ENCODE measurements at regions not wholly inside any gene's neighbourhood (a gene's known extent, or its start where the extent isn't known, plus 50 kb on each side); places are given as distances from the start of the nearest gene placed in this dataset.

DNA sequence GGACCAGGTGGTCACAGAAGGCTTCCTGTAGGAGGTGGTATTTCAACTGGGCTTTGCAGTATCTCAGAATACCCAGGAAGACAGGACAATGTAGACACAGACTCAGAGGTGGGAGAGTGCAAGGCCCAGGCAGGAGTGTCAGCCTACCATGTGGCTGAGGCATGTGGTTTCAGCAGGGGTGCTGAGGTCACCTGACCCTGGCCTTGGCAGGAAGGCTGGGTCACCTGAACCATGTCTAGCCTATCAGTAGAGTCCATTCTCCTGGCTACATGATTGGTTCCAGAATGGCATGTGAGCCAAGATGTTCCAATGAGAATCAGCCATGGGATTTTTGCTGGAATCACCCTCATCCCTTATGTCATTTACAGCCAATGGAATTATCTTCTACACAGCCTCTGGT is 169.4 kb downstream of the ACTL8 start:
- intact Hi-C loops (cut with DNase I), result no loop called here
- TF ChIP-seq POLR2AphosphoS5 (IDR thresholded peaks at IDR 0.05), result no peak
- no peak for TF ChIP-seq EP300 (IDR thresholded peaks at IDR 0.05)
- TF ChIP-seq POLR2A (IDR thresholded peaks at IDR 0.05; ENCODE audit: low read depth), result no peak
- TF ChIP-seq CTCF (IDR thresholded peaks at IDR 0.05), result no peak

DNA sequence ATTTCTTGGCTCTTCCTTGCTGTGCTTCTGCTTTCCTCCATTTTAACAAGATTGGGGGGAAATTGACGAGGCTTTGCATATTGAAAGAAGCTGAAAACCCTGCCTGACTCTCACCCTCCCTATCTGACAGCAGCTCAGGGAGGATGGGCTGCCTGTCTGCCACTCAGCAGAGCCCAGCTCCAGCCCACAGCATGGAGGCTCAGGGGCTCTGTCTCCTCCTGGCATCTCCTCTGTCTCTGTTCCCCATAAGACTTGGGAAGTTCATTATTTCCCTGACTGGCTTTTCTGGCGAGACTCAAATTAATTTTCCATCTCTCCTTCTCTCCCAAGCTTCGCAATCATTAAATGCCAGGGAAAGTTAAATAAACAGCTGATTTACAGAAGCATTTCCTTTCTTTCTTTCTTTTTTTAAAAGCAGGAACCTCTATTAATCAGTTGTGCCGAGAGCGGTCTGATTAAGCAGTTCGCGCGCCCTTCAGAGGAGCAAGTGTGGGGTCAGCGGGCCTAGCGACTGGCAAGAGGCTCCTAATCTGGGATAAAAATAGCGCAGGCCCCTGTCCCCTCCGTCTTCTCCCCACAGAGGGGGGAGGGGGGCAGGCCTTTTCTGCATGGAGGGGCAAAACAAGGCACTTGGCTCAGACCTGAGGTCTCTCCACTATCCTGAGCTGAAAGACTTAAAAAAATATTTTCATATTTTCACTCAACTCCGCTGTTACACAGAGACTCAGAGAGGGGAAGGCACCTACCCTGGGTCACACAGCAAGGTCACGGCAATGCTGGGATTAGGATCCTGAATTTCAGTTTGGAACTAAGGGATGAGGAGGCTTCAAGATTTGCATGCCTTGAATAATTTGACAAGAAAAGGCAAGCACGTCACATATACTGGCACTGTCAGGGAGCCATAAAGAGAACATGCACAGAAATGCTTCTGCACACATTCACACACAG is 170.4 kb downstream of the ACTL8 start:
- intact Hi-C loops (cut with DNase I), result no loop called here
- DNase-seq (ENCODE audit: extremely low spot score), result no peak
- Histone ChIP-seq H3K4me1 (peaks cover 0 to 8% (median 3%) of the 10 kb centered on the region in 4 donors), H3K27me3 (peaks cover 0 to 95% (median 2%) of the 10 kb centered on the region in 4 donors), H3K27ac (replicated peaks in 1 of 4) (no peak overlapping the region), H3K4me3 (no peak overlapping the region), H3K36me3 (no peaks in the 10 kb centered on the region), H3K9me3 (no peaks in the 10 kb centered on the region)
- 31% methylated on average over 15 of the region's 15 CpGs for WGBS
- TF ChIP-seq POLR2AphosphoS5 (IDR thresholded peaks at IDR 0.05), result no peak
- TF ChIP-seq POLR2A (IDR thresholded peaks at IDR 0.05; ENCODE audit: low read depth), result no peak
- no peak for TF ChIP-seq CTCF (IDR thresholded peaks at IDR 0.05)
- TF ChIP-seq EP300 (IDR thresholded peaks at IDR 0.05), result no peak

More for the DNA sequence above, 169.4 kb downstream of the ACTL8 start:
- H3K4me1 ChIP-seq, result peaks cover 0 to 8% (median 3%) of the 10 kb centered on the region in 4 donors
- H3K27ac ChIP-seq (replicated peaks in 1 of 4), result no peak overlapping the region
- no peak for DNase-seq (ENCODE audit: extremely low spot score)
- H3K4me3 ChIP-seq, result no peak overlapping the region
- H3K36me3 ChIP-seq, result no peaks in the 10 kb centered on the region
- peaks cover 0 to 98% (median 2%) of the 10 kb centered on the region in 4 donors for H3K27me3 ChIP-seq
- no peaks in the 10 kb centered on the region for H3K9me3 ChIP-seq

DNA sequence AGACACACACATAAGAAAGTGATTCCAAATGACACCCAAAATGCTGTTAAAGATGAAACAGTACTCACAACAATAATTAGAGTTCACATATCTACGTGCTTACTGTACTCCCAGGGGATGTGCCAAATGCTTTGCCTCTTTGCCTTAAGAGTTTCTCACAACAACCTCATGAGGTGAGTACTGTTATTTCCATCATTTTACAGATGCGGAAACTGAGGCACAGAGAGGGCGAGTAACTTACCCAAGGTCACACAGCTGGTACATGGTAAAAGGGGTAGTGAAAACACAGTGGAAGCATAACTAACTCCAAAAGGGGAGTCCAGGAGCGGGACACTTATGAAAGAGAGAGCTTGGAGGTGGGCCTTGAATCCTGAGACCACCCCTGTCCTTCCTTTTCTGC is 171.8 kb downstream of the ACTL8 start:
- Histone ChIP-seq H3K27ac (replicated peaks in 1 of 4) (no peak overlapping the region), H3K9me3 (peaks cover 0 to 5% (median 0%) of the 10 kb centered on the region in 4 donors), H3K36me3 (no peaks in the 10 kb centered on the region), H3K4me1 (peaks cover 0 to 8% (median 3%) of the 10 kb centered on the region in 4 donors), H3K4me3 (no peak overlapping the region), H3K27me3 (peaks cover 0 to 94% (median 2%) of the 10 kb centered on the region in 4 donors)
- intact Hi-C loops (cut with DNase I), result no loop called here
- TF ChIP-seq POLR2A (IDR thresholded peaks at IDR 0.05; ENCODE audit: low read depth) (no peak), CTCF (IDR thresholded peaks at IDR 0.05) (no peak), POLR2AphosphoS5 (IDR thresholded peaks at IDR 0.05) (no peak), EP300 (IDR thresholded peaks at IDR 0.05) (no peak)
- DNase-seq (ENCODE audit: extremely low spot score), result no peak
- 88% methylated on average over 4 of the region's 4 CpGs for WGBS

GRCh38 chr1:17927952-17928351 is 172.8 kb downstream of the ACTL8 start:
- no peak overlapping the region for H3K4me3 ChIP-seq
- H3K36me3 ChIP-seq, result no peaks in the 10 kb centered on the region
- intact Hi-C loops (cut with DNase I), result no loop called here
- TF ChIP-seq EP300 (IDR thresholded peaks at IDR 0.05) (no peak), POLR2A (IDR thresholded peaks at IDR 0.05; ENCODE audit: low read depth) (no peak)
- H3K9me3 ChIP-seq, result peaks cover 0 to 13% (median 0%) of the 10 kb centered on the region in 4 donors
- peaks cover 0 to 94% (median under 1%) of the 10 kb centered on the region in 4 donors for H3K27me3 ChIP-seq
- WGBS, result 64% methylated on average over 7 of the region's 7 CpGs
- no peak for DNase-seq (ENCODE audit: extremely low spot score)
- H3K4me1 ChIP-seq, result peaks cover 0 to 8% (median 3%) of the 10 kb centered on the region in 4 donors
- H3K27ac ChIP-seq (replicated peaks in 1 of 4), result no peak overlapping the region

DNA sequence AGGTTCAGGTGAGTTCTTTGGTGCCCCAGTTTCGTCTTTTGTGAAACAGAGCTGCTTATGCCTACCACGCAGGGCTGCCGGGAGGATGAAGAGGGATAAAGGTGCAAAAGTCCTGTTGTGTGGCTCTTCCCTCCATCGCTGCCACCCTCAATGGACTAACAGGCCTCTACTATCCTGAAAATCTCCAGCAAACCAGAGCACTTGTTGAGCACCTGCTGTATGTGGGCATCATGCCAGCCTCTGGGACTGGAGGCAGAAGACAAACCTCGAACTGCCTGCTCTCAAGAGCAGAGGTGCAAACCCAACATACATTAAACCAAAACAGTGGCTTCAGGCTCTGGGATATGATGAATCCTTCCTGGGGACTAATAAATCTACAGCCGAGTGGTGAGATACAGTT is 174.1 kb downstream of the ACTL8 start:
- Histone ChIP-seq H3K27me3 (peaks cover 0 to 91% (median 0%) of the 10 kb centered on the region in 4 donors), H3K9me3 (peaks cover 0 to 13% (median 0%) of the 10 kb centered on the region in 4 donors), H3K27ac (replicated peaks in 1 of 4) (no peak overlapping the region), H3K4me3 (no peak overlapping the region), H3K36me3 (no peaks in the 10 kb centered on the region), H3K4me1 (peaks cover 0 to 8% (median 3%) of the 10 kb centered on the region in 4 donors)
- WGBS, result 88% methylated on average over 5 of the region's 6 CpGs
- DNase-seq (ENCODE audit: extremely low spot score), result no peak
- no peak for TF ChIP-seq CTCF (IDR thresholded peaks at IDR 0.05)
- no peak for TF ChIP-seq POLR2A (IDR thresholded peaks at IDR 0.05; ENCODE audit: low read depth)
- intact Hi-C loops (cut with DNase I), result no loop called here
